C4-2B (cell line): ENCODE measurements at regions not wholly inside any gene's neighbourhood (a gene's known extent, or its start where the extent isn't known, plus 50 kb on each side); places are given as distances from the start of the nearest gene placed in this dataset.

ENCODE experiments used
- H3K27ac ChIP-seq: fragments of 450-650 bp; 2 replicates; pipeline ENCODE4 v1.5.1; 2017
- CTCF ChIP-seq: fragments of 450-650 bp; conservative IDR thresholded peaks from 2 replicates; pipeline ENCODE4 v1.5.1; 2017; ENCODE audit warnings: mild to moderate bottlenecking
- ZFX ChIP-seq: fragments of 450-650 bp; IDR thresholded peaks from 2 replicates; pipeline ENCODE4 v1.6.1; 2017

DNA sequence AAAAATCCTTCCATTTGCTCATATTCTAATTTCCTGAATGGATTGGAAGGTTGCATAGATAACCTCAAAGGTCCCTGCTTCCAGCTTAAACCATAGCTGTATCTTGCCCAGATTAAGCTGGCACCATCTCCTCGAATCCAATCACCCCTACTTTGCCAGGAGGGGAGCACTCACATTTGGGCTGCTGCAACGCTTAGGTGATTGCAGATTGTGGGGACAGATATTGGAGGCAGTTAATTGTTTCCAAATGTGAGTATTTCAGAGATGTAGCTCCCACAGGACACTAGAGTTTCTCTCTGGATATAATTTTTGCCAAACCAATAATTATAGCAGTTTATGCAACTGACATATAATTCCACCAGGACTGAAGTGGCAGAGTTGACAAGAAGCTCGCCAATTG is 53.5 kb upstream of the ACSL1 start:
- no peak for TF ChIP-seq ZFX
- TF ChIP-seq CTCF, result no peak
- H3K27ac ChIP-seq, result no peak overlapping the region

- H3K27ac ChIP-seq, result no peak overlapping the region
- TF ChIP-seq CTCF, result no peak
- TF ChIP-seq ZFX, result no peak
Measured at GRCh38 chr4:184882276-184882675, 56.5 kb upstream of the ACSL1 start.

DNA sequence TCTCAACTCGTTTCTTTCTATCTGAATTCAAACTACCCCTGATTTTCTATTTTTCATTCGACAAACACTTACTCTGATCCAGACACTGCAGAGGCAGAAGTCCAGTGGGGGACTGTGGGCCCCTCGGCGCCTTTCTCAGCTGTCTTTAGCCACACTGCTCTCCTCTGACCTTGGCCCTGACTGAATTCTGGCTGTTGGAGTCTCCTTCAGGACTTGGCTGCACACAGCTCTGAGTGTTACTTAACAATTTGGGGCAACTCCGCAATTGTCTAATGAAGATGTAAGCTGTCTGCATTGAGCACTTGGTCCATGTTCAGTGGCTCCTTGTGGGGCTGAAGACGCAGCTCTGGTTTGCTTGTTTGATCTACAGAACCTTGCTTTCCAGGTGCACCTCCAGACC is 57.3 kb upstream of the ACSL1 start:
- H3K27ac ChIP-seq, result no peak overlapping the region
- no peak for TF ChIP-seq ZFX
- TF ChIP-seq CTCF, result no peak

DNA sequence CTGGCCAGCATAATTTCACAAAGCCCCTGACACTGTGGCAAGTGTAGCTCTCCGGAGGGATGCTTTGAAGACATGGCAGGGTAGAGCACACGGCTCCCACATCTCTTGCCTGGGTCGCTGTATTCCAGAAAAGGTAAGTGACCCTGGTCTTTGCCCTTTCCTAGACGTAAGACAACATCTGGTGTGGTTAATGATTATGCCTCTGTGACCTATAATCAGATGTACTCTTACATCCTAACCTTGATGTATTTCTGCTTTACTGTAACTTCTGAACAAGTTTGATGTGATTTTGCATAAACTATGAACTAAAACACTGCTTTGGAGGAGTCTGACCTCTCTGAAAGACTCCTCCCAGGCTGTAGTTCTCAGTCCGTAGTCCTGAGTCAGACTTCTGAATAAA is 59.1 kb upstream of the ACSL1 start:
- TF ChIP-seq ZFX, result no peak
- no peak for TF ChIP-seq CTCF
- H3K27ac ChIP-seq, result no peak overlapping the region

DNA sequence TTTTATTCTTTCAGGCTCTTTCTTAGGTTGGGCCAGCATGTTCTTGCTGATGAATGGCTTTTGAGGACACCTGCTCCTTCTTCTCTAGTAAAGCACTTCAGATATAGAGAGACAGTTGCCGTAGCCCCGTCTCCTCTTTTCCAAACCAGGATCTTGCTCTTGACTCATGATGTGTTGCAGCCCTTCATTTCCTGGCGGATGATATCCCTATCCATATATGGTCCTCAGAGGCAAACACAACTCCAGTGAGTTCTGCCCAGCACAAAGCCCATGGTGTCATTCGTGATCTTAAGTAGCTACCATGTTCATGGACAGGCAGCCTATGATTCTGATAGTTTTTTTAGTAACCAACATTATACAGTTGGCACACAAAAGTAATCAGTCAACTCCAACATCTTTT is 59.8 kb upstream of the ACSL1 start:
- H3K27ac ChIP-seq, result no peak overlapping the region

GRCh38 chr4:184887333-184887732 is 61.6 kb upstream of the ACSL1 start:
- TF ChIP-seq ZFX (no peak), CTCF (no peak)
- no peak overlapping the region for H3K27ac ChIP-seq

More for the DNA sequence above, 59.8 kb upstream of the ACSL1 start:
- TF ChIP-seq ZFX, result no peak
- TF ChIP-seq CTCF, result no peak

DNA sequence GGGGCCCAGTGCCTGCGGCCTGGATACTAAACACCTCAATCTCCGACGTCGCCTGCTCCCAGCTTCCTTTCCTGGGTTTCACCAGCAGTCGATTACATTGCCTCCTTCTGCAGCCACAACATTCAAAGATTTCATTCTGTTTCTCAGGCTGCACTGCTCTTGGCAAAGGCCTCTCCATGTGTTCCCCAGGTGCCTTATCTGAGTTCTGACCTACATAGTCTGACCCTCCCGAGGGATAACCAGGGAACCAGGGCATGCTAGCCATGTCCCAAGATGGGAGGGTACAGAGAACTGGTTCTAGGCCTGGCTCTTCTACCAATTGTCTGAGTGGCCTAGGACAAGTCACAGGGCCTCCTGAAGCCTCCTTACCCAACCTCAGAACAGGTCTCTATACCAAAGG is 62.2 kb upstream of the ACSL1 start:
- TF ChIP-seq ZFX (no peak), CTCF (no peak)
- no peak overlapping the region for H3K27ac ChIP-seq
